Spleen (tissue), 11 donors: ENCODE measurements at regions not wholly inside any gene's neighbourhood (a gene's known extent, or its start where the extent isn't known, plus 50 kb on each side); places are given as distances from the start of the nearest gene placed in this dataset.

Source experiments
- DNase-seq: peaks from one replicate; pipeline ENCODE4 v3.0.0-alpha.2; 2020
- H3K27ac ChIP-seq, 8 donors: fragments of 200-600 bp; sonication (generic) in 7 of 8; 1 replicate in 4 of 8; 2 replicates in 4 of 8; pipeline versions ENCODE4 v1.5.0 to v1.8.0; 2016 to 2021; ENCODE audit warnings: inconsistent platforms in 4 of 8, mild to moderate bottlenecking in 4 of 8, moderate library complexity in 1 of 8
- H3K27me3 ChIP-seq, 7 donors: fragments of 200-600 bp; sonication (generic) in 6 of 7; replicated peaks in 1 of 7; 1 replicate in 4 of 7; 2 replicates in 3 of 7; pipeline versions ENCODE4 v1.5.0 to v1.8.0; 2016 to 2021; ENCODE audit warnings: inconsistent platforms in 3 of 7, mild to moderate bottlenecking in 1 of 7
- H3K36me3 ChIP-seq, 6 donors: fragments of 200-600 bp; sonication (generic) in 5 of 6; 1 replicate in 4 of 6; 2 replicates in 2 of 6; pipeline versions ENCODE4 v1.5.0 to v1.8.0; 2016 to 2021; ENCODE audit warnings: inconsistent platforms in 2 of 6
- H3K4me1 ChIP-seq, 6 donors: fragments of 200-600 bp; sonication (generic) in 5 of 6; 1 replicate in 3 of 6; 2 replicates in 3 of 6; pipeline versions ENCODE4 v1.5.0 to v1.8.0; 2016 to 2021; ENCODE audit warnings: inconsistent platforms in 3 of 6
- H3K4me3 ChIP-seq, 8 donors: fragments of 200-600 bp; sonication (generic) in 7 of 8; 1 replicate in 4 of 8; 2 replicates in 4 of 8; pipeline versions ENCODE4 v1.5.0 to v1.8.0; 2016 to 2021; ENCODE audit warnings: inconsistent platforms in 4 of 8, mild to moderate bottlenecking in 4 of 8, moderate library complexity in 2 of 8
- H3K9me3 ChIP-seq, 8 donors: fragments of 200-600 bp; sonication (generic) in 7 of 8; 1 replicate in 4 of 8; 2 replicates in 4 of 8; pipeline versions ENCODE4 v1.5.0 to v1.8.0; 2016 to 2021; ENCODE audit warnings: inconsistent platforms in 4 of 8
- POLR2A ChIP-seq, 3 donors: fragments of 450-650 bp; IDR thresholded peaks; one replicate each; pipeline ENCODE4 v1.5.1; 2017; ENCODE audit warnings: antibody characterized with exemption in 3 of 3, mild to moderate bottlenecking in 1 of 3
- POLR2AphosphoS5 ChIP-seq, 3 donors: sonication (generic); formaldehyde crosslinking; IDR thresholded peaks; one replicate each; pipeline ENCODE4 v1.5.1; 2017; ENCODE audit warnings: antibody characterized with exemption in 3 of 3
- WGBS, 5 donors: extraction: QIAGEN DNeasy Blood & Tissue Kit in 3 of 5; methylation state at CpG; one replicate each; pipeline versions ENCODE4 v1.1.5 to v1.1.7; 2013 to 2018; 5-methylcytosine and 5-hydroxymethylcytosine counted together
- intact Hi-C: fragments of 100-400 bp; cut with DNase I; formaldehyde crosslinking; loops from one replicate; pipeline ENCODE4 v1.15.0; 2023; ENCODE audit warnings: low total_unique reads
- TF ChIP-seq, protein P1 (sequence below), 11 experiments: fragments of 200-600 bp in 7 of 11; fragments of 450-650 bp in 4 of 11; sonication (generic) in 4 of 11; IDR thresholded peaks in 8 of 11; conservative IDR thresholded peaks in 3 of 11; 1 replicate in 7 of 11; 2 replicates in 4 of 11; pipeline versions ENCODE4 v1.4.0 to v1.8.0; 2016 to 2021; ENCODE audit warnings: antibody characterized with exemption in 11 of 11, inconsistent platforms in 4 of 11, mild to moderate bottlenecking in 1 of 11
- donor health status: healthy with polysubstance abuse.
- donor health status: DM: no; HTN: no; CAD: no; lungs with moderate emphysema.
- donor health status: DM: no; HTN: no; CAD: no.
- donor health status: Bipolar disorder and iron deficiency.
- donor health status: healthy.
- donor health status: DM: no; HTN: no; CAD: no.
- donor health status: DM: yes; HTN: yes; CAD: no.

- no peak overlapping the region for H3K4me3 ChIP-seq
- no peaks in the 10 kb centered on the region for H3K9me3 ChIP-seq
- intact Hi-C loops = no loop called here
- 83 to 91% (median 89%) methylated on average over 5 to 6 of the region's 6 CpGs for WGBS, 5 donors
- no peaks in the 10 kb centered on the region for H3K36me3 ChIP-seq
- no peak overlapping the region for H3K27ac ChIP-seq
- H3K4me1 ChIP-seq = no peaks in the 10 kb centered on the region
- H3K27me3 ChIP-seq = peaks cover 0 to 53% (median 0%) of the 10 kb centered on the region in 7 donors
- no peak for DNase-seq
- TF ChIP-seq, protein P1, sequence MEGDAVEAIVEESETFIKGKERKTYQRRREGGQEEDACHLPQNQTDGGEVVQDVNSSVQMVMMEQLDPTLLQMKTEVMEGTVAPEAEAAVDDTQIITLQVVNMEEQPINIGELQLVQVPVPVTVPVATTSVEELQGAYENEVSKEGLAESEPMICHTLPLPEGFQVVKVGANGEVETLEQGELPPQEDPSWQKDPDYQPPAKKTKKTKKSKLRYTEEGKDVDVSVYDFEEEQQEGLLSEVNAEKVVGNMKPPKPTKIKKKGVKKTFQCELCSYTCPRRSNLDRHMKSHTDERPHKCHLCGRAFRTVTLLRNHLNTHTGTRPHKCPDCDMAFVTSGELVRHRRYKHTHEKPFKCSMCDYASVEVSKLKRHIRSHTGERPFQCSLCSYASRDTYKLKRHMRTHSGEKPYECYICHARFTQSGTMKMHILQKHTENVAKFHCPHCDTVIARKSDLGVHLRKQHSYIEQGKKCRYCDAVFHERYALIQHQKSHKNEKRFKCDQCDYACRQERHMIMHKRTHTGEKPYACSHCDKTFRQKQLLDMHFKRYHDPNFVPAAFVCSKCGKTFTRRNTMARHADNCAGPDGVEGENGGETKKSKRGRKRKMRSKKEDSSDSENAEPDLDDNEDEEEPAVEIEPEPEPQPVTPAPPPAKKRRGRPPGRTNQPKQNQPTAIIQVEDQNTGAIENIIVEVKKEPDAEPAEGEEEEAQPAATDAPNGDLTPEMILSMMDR (IDR thresholded peaks at IDR 0.05 in 8 of 11, conservative IDR thresholded peaks at IDR 0.05 in 3 of 11) = no peak
- TF ChIP-seq POLR2AphosphoS5 (IDR thresholded peaks at IDR 0.05) (no peak), POLR2A (IDR thresholded peaks at IDR 0.05) (no peak)
These were observed 135.6 kb downstream of the AIPL1 start for GRCh38 chr17:6299275-6299674.

- WGBS, 5 donors = 79 to 86% (median 83%) methylated on average over 4 of the region's 4 CpGs
These were observed 137.0 kb downstream of the AIPL1 start for GRCh38 chr17:6297960-6298359.

DNA sequence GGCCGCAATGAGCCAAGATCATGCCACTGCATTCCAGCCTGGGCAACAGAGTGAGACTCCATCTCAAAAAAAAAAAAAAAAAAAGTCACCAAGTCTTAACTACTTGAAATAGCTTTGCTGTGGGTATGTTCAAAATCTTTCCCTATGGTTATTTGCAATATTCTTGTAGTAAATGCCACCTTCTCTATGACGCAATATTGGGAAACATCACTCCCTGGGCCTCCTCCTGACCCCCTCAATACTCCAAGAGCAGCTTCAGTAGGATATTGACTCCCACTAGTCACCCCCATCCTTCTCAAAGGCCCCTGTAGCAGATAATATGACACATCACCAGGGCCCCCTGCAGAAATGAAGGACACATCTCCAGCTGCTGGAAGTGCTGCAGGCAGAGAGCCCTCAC lies 137.8 kb downstream of the AIPL1 start:
- DNase-seq = no peak
- intact Hi-C loops = no loop called here

More at GRCh38 chr17:6297960-6298359, 137.0 kb downstream of the AIPL1 start:
- DNase-seq = no peak
- H3K4me1 ChIP-seq = no peaks in the 10 kb centered on the region
- no peak overlapping the region for H3K27ac ChIP-seq
- H3K27me3 ChIP-seq = peaks cover 0 to 42% (median 0%) of the 10 kb centered on the region in 7 donors
- H3K9me3 ChIP-seq = no peaks in the 10 kb centered on the region
- intact Hi-C loops = no loop called here
- TF ChIP-seq, protein P1 (IDR thresholded peaks at IDR 0.05 in 8 of 11, conservative IDR thresholded peaks at IDR 0.05 in 3 of 11) = no peak
- TF ChIP-seq POLR2AphosphoS5 (IDR thresholded peaks at IDR 0.05) (no peak), POLR2A (IDR thresholded peaks at IDR 0.05) (no peak)
- no peaks in the 10 kb centered on the region for H3K36me3 ChIP-seq
- no peak overlapping the region for H3K4me3 ChIP-seq

GRCh38 chr17:6290488-6291196 lies 144.3 kb downstream of the AIPL1 start:
- H3K4me1 ChIP-seq = no peaks in the 10 kb centered on the region
- DNase-seq = no peak
- peaks cover 0 to 16% (median 0%) of the 10 kb centered on the region in 7 donors for H3K27me3 ChIP-seq
- H3K27ac ChIP-seq = no peak overlapping the region
- TF ChIP-seq POLR2A (IDR thresholded peaks at IDR 0.05) = no peak
- no peak for TF ChIP-seq POLR2AphosphoS5 (IDR thresholded peaks at IDR 0.05)
- TF ChIP-seq, protein P1 (IDR thresholded peaks at IDR 0.05 in 8 of 11, conservative IDR thresholded peaks at IDR 0.05 in 3 of 11) = no peak
- WGBS, 5 donors = 83 to 94% (median 87%) methylated on average over 2 of the region's 2 CpGs
- H3K36me3 ChIP-seq = no peaks in the 10 kb centered on the region
- intact Hi-C loops = no loop called here
- no peak overlapping the region for H3K4me3 ChIP-seq
- H3K9me3 ChIP-seq = no peaks in the 10 kb centered on the region

More for the DNA sequence above, 137.8 kb downstream of the AIPL1 start:
- 88 to 100% (median 95%) methylated on average over 1 to 2 of the region's 2 CpGs for WGBS, 5 donors
- Histone ChIP-seq H3K4me3 (no peak overlapping the region), H3K27ac (no peak overlapping the region), H3K4me1 (no peaks in the 10 kb centered on the region), H3K9me3 (no peaks in the 10 kb centered on the region), H3K27me3 (peaks cover 0 to 37% (median 0%) of the 10 kb centered on the region in 7 donors), H3K36me3 (no peaks in the 10 kb centered on the region)
- TF ChIP-seq POLR2AphosphoS5 (IDR thresholded peaks at IDR 0.05) (no peak), POLR2A (IDR thresholded peaks at IDR 0.05) (no peak)
- TF ChIP-seq, protein P1 (IDR thresholded peaks at IDR 0.05 in 8 of 11, conservative IDR thresholded peaks at IDR 0.05 in 3 of 11) = no peak
